HUES64 (cell line): ENCODE measurements at regions not wholly inside any gene's neighbourhood (a gene's known extent, or its start where the extent isn't known, plus 50 kb on each side); places are given as distances from the start of the nearest gene placed in this dataset.

Source experiments
- H3K27ac ChIP-seq: 2 replicates; pipeline ENCODE4 v1.7.0; 2013; ENCODE audit warnings: low read depth, low read length, inconsistent platforms
- H3K27me3 ChIP-seq: 2 replicates; pipeline ENCODE4 v1.6.1; 2013; ENCODE audit warnings: mild to moderate bottlenecking, low read length; ENCODE audit not compliant: insufficient read depth
- H3K36me3 ChIP-seq: 2 replicates; pipeline ENCODE4 v1.6.1; 2013; ENCODE audit warnings: mild to moderate bottlenecking, low read length; ENCODE audit not compliant: insufficient read depth
- H3K4me1 ChIP-seq: 2 replicates; pipeline ENCODE4 v1.6.1; 2013; ENCODE audit warnings: mild to moderate bottlenecking, low read length, moderate library complexity; ENCODE audit not compliant: insufficient read depth
- H3K4me3 ChIP-seq: 2 replicates; pipeline ENCODE4 v1.5.1; 2013; ENCODE audit warnings: mild to moderate bottlenecking, low read length, moderate library complexity
- H3K9ac ChIP-seq: 2 replicates; pipeline ENCODE4 v1.6.1; 2013; ENCODE audit warnings: mild to moderate bottlenecking, low read depth, low read length
- H3K9me3 ChIP-seq: 2 replicates; pipeline ENCODE4 v1.6.1; 2013; ENCODE audit warnings: low read depth, low read length; ENCODE audit not compliant: insufficient read depth
- WGBS: fragments of 150-250, 120-280 bp; methylation state at CpG from one replicate; pipeline ENCODE4 v1.1.7; 2013; ENCODE audit warnings: missing lambda C conversion rate; 5-methylcytosine and 5-hydroxymethylcytosine counted together

- Histone ChIP-seq H3K9ac (no peak overlapping the region), H3K4me3 (no peak overlapping the region), H3K27me3 (no peaks in the 10 kb centered on the region), H3K4me1 (peaks cover 6% of the 10 kb centered on the region), H3K36me3 (no peaks in the 10 kb centered on the region), H3K27ac (no peak overlapping the region), H3K9me3 (no peaks in the 10 kb centered on the region)
- 89% methylated on average over 4 of the region's 4 CpGs for WGBS
Observed at GRCh38 chr18:32621034-32621433, 150.4 kb upstream of the GAREM1 start.

GRCh38 chr18:32618546-32618945 is 147.9 kb upstream of the GAREM1 start:
- H3K9me3 ChIP-seq: no peaks in the 10 kb centered on the region
- H3K9ac ChIP-seq: no peak overlapping the region
- 85% methylated on average over 4 of the region's 4 CpGs for WGBS
- peaks cover 6% of the 10 kb centered on the region for H3K4me1 ChIP-seq
- H3K4me3 ChIP-seq: no peak overlapping the region
- no peak overlapping the region for H3K27ac ChIP-seq
- no peaks in the 10 kb centered on the region for H3K36me3 ChIP-seq
- no peaks in the 10 kb centered on the region for H3K27me3 ChIP-seq

GRCh38 chr18:32613821-32614220 is 143.1 kb upstream of the GAREM1 start:
- H3K36me3 ChIP-seq: no peaks in the 10 kb centered on the region
- no peak overlapping the region for H3K27ac ChIP-seq
- no peaks in the 10 kb centered on the region for H3K9me3 ChIP-seq
- no peak overlapping the region for H3K9ac ChIP-seq
- 93% methylated on average over 3 of the region's 3 CpGs for WGBS
- no peak overlapping the region for H3K4me3 ChIP-seq
- peaks cover 6% of the 10 kb centered on the region for H3K4me1 ChIP-seq
- H3K27me3 ChIP-seq: no peaks in the 10 kb centered on the region

- WGBS: 89% methylated on average over 2 of the region's 3 CpGs
- Histone ChIP-seq H3K9me3 (no peaks in the 10 kb centered on the region), H3K9ac (no peak overlapping the region), H3K27ac (no peak overlapping the region), H3K4me1 (no peaks in the 10 kb centered on the region; the same call in 1 of the 2 replicates), H3K4me3 (no peak overlapping the region), H3K27me3 (no peaks in the 10 kb centered on the region), H3K36me3 (no peaks in the 10 kb centered on the region)
Observed at GRCh38 chr18:32612651-32613050, 142.0 kb upstream of the GAREM1 start.

GRCh38 chr18:32610176-32610575 is 139.5 kb upstream of the GAREM1 start:
- Histone ChIP-seq H3K4me1 (no peaks in the 10 kb centered on the region; the same call in 1 of the 2 replicates), H3K4me3 (no peak overlapping the region), H3K9me3 (no peaks in the 10 kb centered on the region), H3K36me3 (no peaks in the 10 kb centered on the region), H3K27ac (no peak overlapping the region), H3K9ac (no peak overlapping the region), H3K27me3 (no peaks in the 10 kb centered on the region)
- WGBS: 71% methylated on average over 1 of the region's 1 CpG

GRCh38 chr18:32607816-32608215 is 137.1 kb upstream of the GAREM1 start:
- WGBS: 64% methylated on average over 4 of the region's 4 CpGs

GRCh38 chr18:32598144-32598543 is 127.5 kb upstream of the GAREM1 start:
- no peak overlapping the region for H3K4me3 ChIP-seq
- H3K27me3 ChIP-seq: no peaks in the 10 kb centered on the region
- 94% methylated on average over 3 of the region's 3 CpGs for WGBS
- H3K4me1 ChIP-seq: no peaks in the 10 kb centered on the region
- no peaks in the 10 kb centered on the region for H3K36me3 ChIP-seq
- H3K9me3 ChIP-seq: no peaks in the 10 kb centered on the region
- H3K9ac ChIP-seq: no peak overlapping the region
- no peak overlapping the region for H3K27ac ChIP-seq

More at GRCh38 chr18:32607816-32608215, 137.1 kb upstream of the GAREM1 start:
- Histone ChIP-seq H3K27ac (no peak overlapping the region), H3K36me3 (no peaks in the 10 kb centered on the region), H3K27me3 (no peaks in the 10 kb centered on the region), H3K9me3 (no peaks in the 10 kb centered on the region), H3K4me1 (no peaks in the 10 kb centered on the region; the same call in 1 of the 2 replicates), H3K4me3 (no peak overlapping the region), H3K9ac (no peak overlapping the region)

- 48% methylated on average over 2 of the region's 2 CpGs for WGBS
- no peaks in the 10 kb centered on the region for H3K27me3 ChIP-seq
- no peak overlapping the region for H3K4me3 ChIP-seq
- no peaks in the 10 kb centered on the region for H3K9me3 ChIP-seq
- H3K27ac ChIP-seq: no peak overlapping the region
- H3K36me3 ChIP-seq: no peaks in the 10 kb centered on the region
- H3K9ac ChIP-seq: no peak overlapping the region
- H3K4me1 ChIP-seq: no peaks in the 10 kb centered on the region
Observed at GRCh38 chr18:32596501-32596900, 125.8 kb upstream of the GAREM1 start.

- no peak overlapping the region for H3K27ac ChIP-seq
- WGBS: 82% methylated on average over 3 of the region's 3 CpGs
- no peaks in the 10 kb centered on the region for H3K36me3 ChIP-seq
Observed at GRCh38 chr18:32595832-32596231, 125.2 kb upstream of the GAREM1 start.

GRCh38 chr18:32588191-32588590 is 117.5 kb upstream of the GAREM1 start:
- no peaks in the 10 kb centered on the region for H3K4me1 ChIP-seq
- WGBS: 95% methylated on average over 5 of the region's 5 CpGs
- no peak overlapping the region for H3K27ac ChIP-seq
- H3K27me3 ChIP-seq: no peaks in the 10 kb centered on the region
- H3K9ac ChIP-seq: no peak overlapping the region
- H3K4me3 ChIP-seq: no peak overlapping the region
- H3K36me3 ChIP-seq: no peaks in the 10 kb centered on the region
- H3K9me3 ChIP-seq: no peaks in the 10 kb centered on the region

More at GRCh38 chr18:32595832-32596231, 125.2 kb upstream of the GAREM1 start:
- Histone ChIP-seq H3K27me3 (no peaks in the 10 kb centered on the region), H3K9ac (no peak overlapping the region), H3K9me3 (no peaks in the 10 kb centered on the region), H3K4me3 (no peak overlapping the region), H3K4me1 (no peaks in the 10 kb centered on the region)

- 0 out of 2 replicates have a peak, but pooled peaks cover 11% of the 10 kb centered on the region for H3K9me3 ChIP-seq
- H3K27ac ChIP-seq: no peak overlapping the region
- 100% methylated on average over 1 of the region's 1 CpG for WGBS
- H3K36me3 ChIP-seq: no peaks in the 10 kb centered on the region
- no peaks in the 10 kb centered on the region for H3K4me1 ChIP-seq
- H3K4me3 ChIP-seq: no peak overlapping the region
- no peaks in the 10 kb centered on the region for H3K27me3 ChIP-seq
- no peak overlapping the region for H3K9ac ChIP-seq
Observed at GRCh38 chr18:32583431-32583830, 112.7 kb upstream of the GAREM1 start.

GRCh38 chr18:32582455-32582854 is 111.8 kb upstream of the GAREM1 start:
- no peaks in the 10 kb centered on the region for H3K4me1 ChIP-seq
- H3K9me3 ChIP-seq: 0 out of 2 replicates have a peak, but pooled peaks cover 11% of the 10 kb centered on the region
- H3K4me3 ChIP-seq: no peak overlapping the region
- no peaks in the 10 kb centered on the region for H3K36me3 ChIP-seq
- no peaks in the 10 kb centered on the region for H3K27me3 ChIP-seq
- 74% methylated on average over 3 of the region's 3 CpGs for WGBS
- no peak overlapping the region for H3K9ac ChIP-seq
- H3K27ac ChIP-seq: no peak overlapping the region
